BE2C (cell line): ENCODE measurements at regions not wholly inside any gene's neighbourhood (a gene's known extent, or its start where the extent isn't known, plus 50 kb on each side); places are given as distances from the start of the nearest gene placed in this dataset.

Experiments
- DNase-seq: peaks from one replicate; pipeline ENCODE4 v3.0.0-alpha.2; 2020
- H3K27me3 ChIP-seq: fragments of 250-450 bp; sonication (Bioruptor Pico); 2 replicates; pipeline ENCODE4 v1.5.1; 2020; ENCODE audit warnings: mild to moderate bottlenecking
- H3K36me3 ChIP-seq: fragments of 250-450 bp; sonication (Bioruptor Pico); 2 replicates; pipeline ENCODE4 v1.5.1; 2020; ENCODE audit warnings: mild to moderate bottlenecking
- H3K4me1 ChIP-seq: fragments of 250-450 bp; sonication (Bioruptor Pico); 2 replicates; pipeline ENCODE4 v1.5.1; 2020
- H3K4me3 ChIP-seq: 2 replicates; pipeline ENCODE4 v1.5.1; 2011; ENCODE audit warnings: low read depth, low read length
- H3K9me3 ChIP-seq: fragments of 250-450 bp; sonication (Bioruptor Pico); 2 replicates; pipeline ENCODE4 v1.5.1; 2020
- CTCF ChIP-seq: IDR thresholded peaks from 2 replicates; pipeline ENCODE4 v1.5.1; 2012; ENCODE audit warnings: mild to moderate bottlenecking, low read depth, low read length

- Histone ChIP-seq H3K9me3 (no peaks in the 10 kb centered on the region), H3K4me1 (no peaks in the 10 kb centered on the region), H3K4me3 (no peak overlapping the region), H3K27me3 (no peaks in the 10 kb centered on the region), H3K36me3 (no peaks in the 10 kb centered on the region)
- DNase-seq = no peak
- no peak for TF ChIP-seq CTCF
These were observed 181.2 kb upstream of the MIS18BP1 start for GRCh38 chr14:45434221-45434620.

- Histone ChIP-seq H3K4me3 (no peak overlapping the region), H3K4me1 (no peaks in the 10 kb centered on the region), H3K9me3 (no peaks in the 10 kb centered on the region), H3K27me3 (no peaks in the 10 kb centered on the region), H3K36me3 (no peaks in the 10 kb centered on the region)
- no peak for DNase-seq
- peak; percentile 68 for TF ChIP-seq CTCF
These were observed 173.8 kb upstream of the MIS18BP1 start for GRCh38 chr14:45426685-45427282.

GRCh38 chr14:45406942-45407341 lies 153.9 kb upstream of the MIS18BP1 start:
- no peaks in the 10 kb centered on the region for H3K36me3 ChIP-seq
- H3K9me3 ChIP-seq = no peaks in the 10 kb centered on the region
- no peaks in the 10 kb centered on the region for H3K27me3 ChIP-seq
- no peak for TF ChIP-seq CTCF
- no peaks in the 10 kb centered on the region for H3K4me1 ChIP-seq
- no peak overlapping the region for H3K4me3 ChIP-seq
- DNase-seq = no peak

- no peaks in the 10 kb centered on the region for H3K9me3 ChIP-seq
- H3K4me1 ChIP-seq = no peaks in the 10 kb centered on the region
- DNase-seq = no peak
- H3K36me3 ChIP-seq = no peaks in the 10 kb centered on the region
- H3K4me3 ChIP-seq = no peak overlapping the region
- no peaks in the 10 kb centered on the region for H3K27me3 ChIP-seq
- TF ChIP-seq CTCF = no peak
These were observed 148.1 kb upstream of the MIS18BP1 start for GRCh38 chr14:45400950-45401640.

- TF ChIP-seq CTCF = no peak
- Histone ChIP-seq H3K36me3 (no peaks in the 10 kb centered on the region), H3K27me3 (no peaks in the 10 kb centered on the region), H3K9me3 (no peaks in the 10 kb centered on the region), H3K4me1 (no peaks in the 10 kb centered on the region), H3K4me3 (no peak overlapping the region)
- no peak for DNase-seq
These were observed 147.5 kb upstream of the MIS18BP1 start for GRCh38 chr14:45400509-45400908.

GRCh38 chr14:45381091-45381490 lies 128.1 kb upstream of the MIS18BP1 start:
- Histone ChIP-seq H3K9me3 (no peaks in the 10 kb centered on the region), H3K4me1 (no peaks in the 10 kb centered on the region), H3K27me3 (no peaks in the 10 kb centered on the region), H3K4me3 (no peak overlapping the region), H3K36me3 (no peaks in the 10 kb centered on the region)
- no peak for DNase-seq
- no peak for TF ChIP-seq CTCF
